ENCODE measurements at regions not wholly inside any gene's neighbourhood (a gene's known extent, or its start where the extent isn't known, plus 50 kb on each side); places are given as distances from the start of the nearest gene placed in this dataset.

DNA sequence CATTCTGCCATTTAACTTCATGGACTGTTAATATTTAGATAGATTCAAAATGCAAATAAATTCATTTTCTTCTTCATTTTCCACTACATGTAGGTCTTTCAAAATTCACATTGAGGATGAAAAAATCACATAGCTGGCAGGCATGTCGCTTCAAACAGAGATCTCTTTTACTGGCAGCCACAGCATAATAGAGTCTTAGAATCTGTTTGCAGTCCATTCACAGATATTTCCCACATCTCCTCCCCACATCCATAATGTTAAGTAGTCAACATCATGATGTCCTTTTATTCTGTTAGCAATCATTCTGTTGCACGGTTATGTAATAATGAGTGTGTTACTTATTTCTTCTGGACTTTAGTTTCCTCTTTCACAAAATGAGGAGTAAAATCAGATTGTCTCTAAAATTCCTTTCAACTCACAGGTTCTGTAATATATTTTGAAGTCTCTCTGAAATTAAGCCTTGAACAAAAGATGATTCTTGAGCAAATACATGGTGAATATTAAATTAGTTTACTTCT is 257.5 kb upstream of the SNX7 start:
- TF ChIP-seq CTCF (IDR thresholded peaks at IDR 0.05) = no peak
- no peak for TF ChIP-seq POLR2A (IDR thresholded peaks at IDR 0.05)
